Heart right ventricle (tissue), 16 donors: ENCODE measurements at regions not wholly inside any gene's neighbourhood (a gene's known extent, or its start where the extent isn't known, plus 50 kb on each side); places are given as distances from the start of the nearest gene placed in this dataset.

Experiments used
- ATAC-seq, 8 donors: fragments of 200-7000 bp; cut with Tn5 transposase; one replicate each; pipeline ENCODE4 v1.9.1; 2020; ENCODE audit warnings: mild to moderate bottlenecking in 8 of 8, moderate library complexity in 8 of 8, moderate number of reproducible peaks in 1 of 8
- DNase-seq, 2 donors: peaks; one replicate each; pipeline ENCODE4 v3.0.0-alpha.2; 2020
- H3K27ac ChIP-seq, 10 donors: fragments of 200-600 bp; sonication (generic) in 2 of 10; one replicate each; pipeline versions ENCODE4 v1.5.0 to v1.8.0; 2020 to 2022; ENCODE audit warnings: mild to moderate bottlenecking in 3 of 10
- H3K27me3 ChIP-seq, 7 donors: fragments of 200-600 bp; one replicate each; pipeline ENCODE4 v1.8.0; 2021 to 2022; ENCODE audit warnings: mild to moderate bottlenecking in 2 of 7
- H3K36me3 ChIP-seq, 9 donors: fragments of 200-600 bp; sonication (generic) in 1 of 9; one replicate each; pipeline versions ENCODE4 v1.5.0 to v1.8.0; 2020 to 2022; ENCODE audit warnings: mild to moderate bottlenecking in 2 of 9
- H3K4me1 ChIP-seq, 9 donors: fragments of 200-600 bp; sonication (generic) in 1 of 9; one replicate each; pipeline versions ENCODE4 v1.5.0 to v1.8.0; 2020 to 2022; ENCODE audit warnings: mild to moderate bottlenecking in 4 of 9
- H3K4me3 ChIP-seq, 10 donors: fragments of 200-600 bp; sonication (generic) in 2 of 10; one replicate each; pipeline versions ENCODE4 v1.5.0 to v1.8.0; 2020 to 2022; ENCODE audit warnings: mild to moderate bottlenecking in 7 of 10, moderate library complexity in 2 of 10
- H3K9me3 ChIP-seq, 11 donors: fragments of 200-600 bp in 10 of 11; sonication (generic) in 2 of 11; one replicate each; pipeline versions ENCODE4 v1.5.0 to v1.8.0; 2013 to 2022; ENCODE audit warnings: mild to moderate bottlenecking in 2 of 11, control low read depth in 1 of 11, moderate library complexity in 1 of 11
- CTCF ChIP-seq, 9 donors: fragments of 200-600 bp; sonication (generic) in 2 of 9; IDR thresholded peaks; one replicate each; pipeline versions ENCODE4 v1.5.0 to v1.8.0; 2021 to 2022; ENCODE audit warnings: antibody characterized with exemption in 9 of 9, mild to moderate bottlenecking in 5 of 9, moderate library complexity in 1 of 9
- WGBS, 2 donors: extraction: QIAGEN DNeasy Blood & Tissue Kit; methylation state at CpG; one replicate each; pipeline ENCODE4 v1.1.7; 2013; ENCODE audit warnings: inconsistent platforms in 1 of 2; 5-methylcytosine and 5-hydroxymethylcytosine counted together
- intact Hi-C, 10 donors: fragments of 100-400 bp; cut with DNase I; formaldehyde crosslinking; loops; one replicate each; pipeline versions ENCODE4 v1.11.1 to v1.14.2; 2022
- donor health status: Arrhythmogenic right ventricular cardiomyopathy.
- donor health status: ischemic (EF 13 %, LVEDD 7.1; RV severe dilation, severe dysfunction).
- donor health status: healthy with polysubstance abuse.
- donor health status: DM: no; HTN: yes; CAD: no.
- donor health status: DM: no; HTN: no; CAD: no.
- donor health status: ischemic (EF 25% LVEDD 6.9; RV normal size, moderate dysfunction).
- donor health status: ischemic (EF 25% LVEDD 5.7; RV mildly dilated, moderate dysfunction).
- donor health status: healthy.
- donor health status: DM: yes; HTN: yes; CAD: no.
- donor health status: Ischemic cardiomyopathy.
- donor health status: ischemic (EF 35%, LVEDD 5.7; RV mildly dilated, moderate dysfunction).
- donor health status: nonischemic (EF 11% LVEDD 7.7; RV severe dilation, severe dysfunction).
- donor health status: DM: yes; HTN: yes; CAD: no.
- donor health status: PGD.
- donor health status: ischemic (EF 29% LVEDD 5.4; RV normal size, mild dysfunction).
- donor health status: nonischemic (EF 23%, LVEDD 6.1; RV moderate dilation, normal function).

DNA sequence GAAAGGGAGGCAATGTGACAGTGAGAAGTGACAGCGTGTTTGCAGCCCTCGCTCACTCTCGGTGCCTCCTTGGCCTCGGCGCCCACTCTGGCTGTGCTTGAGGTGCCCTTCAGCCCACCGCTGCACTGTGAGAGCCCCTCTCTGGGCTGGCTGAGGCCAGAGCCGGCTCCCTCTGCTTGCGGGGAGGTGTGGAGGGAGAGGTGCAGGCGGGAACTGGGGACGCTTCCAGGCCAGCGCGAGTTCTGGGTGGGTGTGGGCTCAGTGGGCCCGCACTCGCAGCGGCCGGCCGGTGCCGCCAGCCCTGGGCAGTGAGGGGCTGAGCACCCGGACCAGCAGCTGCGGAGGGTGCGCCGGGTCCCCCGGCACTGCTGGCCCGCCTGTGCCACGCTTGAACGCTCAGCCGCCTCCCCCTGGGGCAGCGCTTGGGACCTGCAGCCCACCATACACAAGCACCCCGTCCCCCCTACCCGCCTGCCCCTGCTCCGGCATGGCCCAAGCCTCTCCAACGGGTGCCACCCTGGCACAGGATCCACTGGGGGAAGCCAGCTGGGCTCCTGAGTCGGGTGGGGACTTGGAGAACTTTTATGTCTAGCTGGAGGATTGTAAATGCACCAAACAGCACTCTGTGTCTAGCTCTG, 1142.8 kb upstream of the INTU start:
- peaks cover 0 to 15% (median 0%) of the 10 kb centered on the region in 11 donors for H3K9me3 ChIP-seq
- DNase-seq = no peak
- ATAC-seq = no peak
- TF ChIP-seq CTCF (IDR thresholded peaks at IDR 0.05) = no peak
- no peaks in the 10 kb centered on the region for H3K4me1 ChIP-seq
- intact Hi-C loops = no loop called here
- no peaks in the 10 kb centered on the region for H3K27me3 ChIP-seq
- no peaks in the 10 kb centered on the region for H3K36me3 ChIP-seq
- WGBS, 2 donors = 93 to 94% methylated on average over 32 to 33 of the region's 33 CpGs
- no peak overlapping the region for H3K4me3 ChIP-seq
- H3K27ac ChIP-seq = no peak overlapping the region

DNA sequence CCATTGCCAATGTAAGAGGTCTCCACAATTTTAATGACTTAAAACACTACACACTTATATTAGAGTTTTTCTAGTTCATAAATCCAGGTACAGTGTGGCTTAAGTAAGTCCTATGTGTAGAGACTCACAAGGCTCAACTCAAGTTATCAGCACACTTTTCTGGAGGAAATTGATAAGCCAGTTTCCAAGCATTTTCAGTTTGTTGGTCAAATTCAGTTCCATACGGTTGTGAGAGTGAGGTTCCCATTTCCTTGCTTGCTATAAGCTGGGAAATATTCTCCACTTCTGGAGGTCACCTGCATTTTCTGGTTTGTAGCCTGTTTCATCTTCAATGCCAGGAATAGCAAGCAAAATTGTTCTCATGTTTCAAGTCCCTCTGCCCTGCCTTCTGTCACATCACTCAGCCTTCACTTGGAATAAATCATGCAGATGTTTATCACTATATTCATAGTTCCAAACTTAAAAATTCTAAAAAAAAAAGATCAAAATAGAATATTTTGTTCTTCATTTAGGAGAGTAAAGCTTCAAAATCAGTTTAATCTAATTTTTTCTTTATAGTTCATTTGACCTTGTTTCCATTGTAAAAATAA, 1137.5 kb upstream of the INTU start:
- WGBS, 2 donors = 40 to 55% methylated on average over 1 of the region's 1 CpG
- no peaks in the 10 kb centered on the region for H3K4me1 ChIP-seq
- TF ChIP-seq CTCF (IDR thresholded peaks at IDR 0.05) = no peak
- peaks cover 0 to 18% (median 0%) of the 10 kb centered on the region in 11 donors for H3K9me3 ChIP-seq
- no peak overlapping the region for H3K27ac ChIP-seq
- no peak overlapping the region for H3K4me3 ChIP-seq
- H3K36me3 ChIP-seq = no peaks in the 10 kb centered on the region
- intact Hi-C loops = no loop called here
- DNase-seq = no peak
- H3K27me3 ChIP-seq = no peaks in the 10 kb centered on the region
- ATAC-seq = no peak

DNA sequence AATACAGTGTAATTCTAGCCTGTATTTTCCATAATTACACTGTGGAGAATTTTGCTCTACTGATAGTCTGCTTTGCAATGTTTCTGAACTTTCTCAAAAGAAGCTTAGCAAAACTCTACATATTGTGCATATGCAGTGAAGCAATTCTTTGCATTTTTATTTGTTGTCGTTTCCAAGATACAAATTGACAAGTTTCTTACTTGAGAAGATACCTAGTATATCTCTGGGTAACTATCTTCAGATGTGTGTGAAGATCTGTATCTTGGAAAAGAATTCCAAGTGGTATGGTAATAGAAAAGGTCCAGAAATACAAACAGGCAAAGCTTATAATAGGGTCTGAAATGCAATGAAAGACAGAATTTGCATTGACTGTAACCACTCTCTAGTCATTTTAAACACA, 1119.8 kb upstream of the INTU start:
- H3K4me3 ChIP-seq = no peak overlapping the region
- H3K27ac ChIP-seq = no peak overlapping the region
- WGBS, 2 donors = 72 to 86% methylated on average over 1 of the region's 1 CpG
- DNase-seq (no peak), ATAC-seq (no peak)
- H3K4me1 ChIP-seq = no peaks in the 10 kb centered on the region
- no peak for TF ChIP-seq CTCF (IDR thresholded peaks at IDR 0.05)
- intact Hi-C loops = no loop called here
- no peaks in the 10 kb centered on the region for H3K27me3 ChIP-seq
- H3K36me3 ChIP-seq = no peaks in the 10 kb centered on the region
- no peaks in the 10 kb centered on the region for H3K9me3 ChIP-seq

DNA sequence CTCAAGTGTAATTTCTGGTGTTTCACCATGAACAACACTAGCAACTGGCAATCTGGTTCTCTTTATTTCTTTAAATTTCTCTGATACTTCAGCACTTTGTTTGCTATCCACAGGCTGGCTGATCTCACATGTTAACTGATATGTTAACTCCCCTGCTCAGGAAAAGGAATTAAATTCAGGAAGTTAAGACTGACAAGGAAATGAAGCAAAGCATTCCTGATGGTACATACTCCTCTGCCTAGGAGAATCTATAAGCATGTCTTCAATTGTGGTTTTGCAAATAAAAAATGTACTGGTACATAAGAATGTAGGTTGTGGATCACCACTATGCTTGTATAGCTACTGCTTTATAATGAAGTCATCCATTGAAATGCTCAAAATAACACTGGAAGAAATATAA, 1119.2 kb upstream of the INTU start:
- ATAC-seq (no peak), DNase-seq (no peak)
- H3K27ac ChIP-seq = no peak overlapping the region
- intact Hi-C loops = no loop called here
- H3K4me1 ChIP-seq = no peaks in the 10 kb centered on the region
- H3K9me3 ChIP-seq = no peaks in the 10 kb centered on the region
- H3K27me3 ChIP-seq = no peaks in the 10 kb centered on the region
- H3K36me3 ChIP-seq = no peaks in the 10 kb centered on the region
- H3K4me3 ChIP-seq = no peak overlapping the region
- no peak for TF ChIP-seq CTCF (IDR thresholded peaks at IDR 0.05)
